Progenitor cell of endocrine pancreas (in vitro differentiated cells): ENCODE measurements at regions not wholly inside any gene's neighbourhood (a gene's known extent, or its start where the extent isn't known, plus 50 kb on each side); places are given as distances from the start of the nearest gene placed in this dataset.

Source experiments
- DNase-seq: peaks from one replicate; pipeline ENCODE4 v3.0.0; 2021; ENCODE audit warnings: low spot score; ENCODE audit not compliant: unreplicated experiment
- H3K27ac Mint-ChIP-seq: 2 replicates; pipeline ENCODE4 v1.8.0; 2021; ENCODE audit warnings: mild to moderate bottlenecking, moderate library complexity, mixed read lengths
- H3K27me3 Mint-ChIP-seq: 2 replicates; pipeline ENCODE4 v1.8.0; 2021; ENCODE audit warnings: mixed read lengths
- H3K36me3 Mint-ChIP-seq: 2 replicates; pipeline ENCODE4 v1.8.0; 2022; ENCODE audit warnings: mixed read lengths; ENCODE audit not compliant: insufficient read depth
- H3K4me1 Mint-ChIP-seq: 2 replicates; pipeline ENCODE4 v1.8.0; 2021; ENCODE audit warnings: low read depth, mixed read lengths
- H3K4me3 Mint-ChIP-seq: 2 replicates; pipeline ENCODE4 v1.8.0; 2021; ENCODE audit warnings: low read depth, mild to moderate bottlenecking, moderate library complexity, mixed read lengths
- H3K9me3 Mint-ChIP-seq: 2 replicates; pipeline ENCODE4 v1.8.0; 2021; ENCODE audit warnings: low read depth, mixed read lengths
- CTCF ChIP-seq: fragments of 200-600 bp; sonication (generic); IDR thresholded peaks from one replicate; pipeline ENCODE4 v1.5.0; 2021; ENCODE audit warnings: antibody characterized with exemption, mild to moderate bottlenecking; ENCODE audit not compliant: unreplicated experiment

GRCh38 chr5:45179686-45180085 lies 370.9 kb downstream of the MRPS30 start:
- Mint-ChIP-seq H3K27me3 (no peaks in the 10 kb centered on the region), H3K36me3 (no peaks in the 10 kb centered on the region), H3K9me3 (peaks cover 6% of the 10 kb centered on the region), H3K4me1 (peaks cover 11% of the 10 kb centered on the region), H3K4me3 (no peak overlapping the region), H3K27ac (no peak overlapping the region)
- no peak for TF ChIP-seq CTCF
- no peak for DNase-seq

GRCh38 chr5:45189042-45189441 lies 380.3 kb downstream of the MRPS30 start:
- Mint-ChIP-seq H3K9me3 (no peaks in the 10 kb centered on the region), H3K36me3 (no peaks in the 10 kb centered on the region), H3K27me3 (no peaks in the 10 kb centered on the region), H3K4me3 (no peak overlapping the region), H3K4me1 (no peaks in the 10 kb centered on the region), H3K27ac (no peak overlapping the region)
- TF ChIP-seq CTCF, result no peak
- no peak for DNase-seq

DNA sequence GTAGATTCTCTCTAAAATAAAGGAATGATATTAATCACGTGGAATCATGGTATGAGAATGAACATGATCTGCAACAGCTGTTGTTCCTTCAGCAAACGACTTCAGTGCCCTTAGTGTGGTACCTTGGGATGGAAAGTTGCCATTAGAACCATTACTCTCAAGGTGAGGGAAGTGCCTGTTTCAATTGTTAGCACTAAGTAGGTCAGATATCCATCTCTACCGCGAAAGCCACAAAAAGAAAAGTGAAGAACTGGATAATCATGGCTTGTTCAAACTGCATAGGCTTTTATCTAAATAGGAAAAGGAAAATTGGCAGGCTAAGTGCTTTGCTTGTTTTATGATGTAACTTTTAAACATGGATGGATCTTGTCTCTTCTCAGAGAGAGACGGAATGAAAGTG lies 380.7 kb downstream of the MRPS30 start:
- H3K4me3 Mint-ChIP-seq, result no peak overlapping the region
- H3K4me1 Mint-ChIP-seq, result no peaks in the 10 kb centered on the region
- DNase-seq, result no peak
- H3K27ac Mint-ChIP-seq, result no peak overlapping the region
- no peaks in the 10 kb centered on the region for H3K27me3 Mint-ChIP-seq
- no peaks in the 10 kb centered on the region for H3K9me3 Mint-ChIP-seq
- no peak for TF ChIP-seq CTCF
- no peaks in the 10 kb centered on the region for H3K36me3 Mint-ChIP-seq

DNA sequence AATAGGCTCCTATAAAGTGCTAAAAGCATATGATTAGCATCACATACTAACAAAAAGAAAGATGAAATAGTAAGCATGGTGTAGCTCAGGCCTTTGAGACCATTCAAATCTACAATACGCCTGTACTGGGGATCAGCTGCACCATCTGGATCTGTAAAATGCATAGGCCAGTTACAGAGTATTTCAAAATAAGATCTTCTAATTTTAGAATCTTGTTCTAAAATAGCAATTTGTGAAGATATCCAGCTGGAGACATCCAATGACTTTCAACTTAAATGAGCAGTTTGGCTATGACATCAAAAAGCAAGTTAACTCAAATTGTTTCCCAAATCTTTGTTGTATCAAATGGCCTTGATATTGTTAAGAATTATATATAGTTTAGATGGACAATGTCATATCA lies 386.3 kb downstream of the MRPS30 start:
- H3K36me3 Mint-ChIP-seq, result no peaks in the 10 kb centered on the region
- H3K4me3 Mint-ChIP-seq, result no peak overlapping the region
- no peak overlapping the region for H3K27ac Mint-ChIP-seq

More for the DNA sequence above, 386.3 kb downstream of the MRPS30 start:
- no peak for DNase-seq
- H3K27me3 Mint-ChIP-seq, result no peaks in the 10 kb centered on the region
- H3K4me1 Mint-ChIP-seq, result no peaks in the 10 kb centered on the region
- no peak for TF ChIP-seq CTCF
- no peaks in the 10 kb centered on the region for H3K9me3 Mint-ChIP-seq
